SH-SY5Y (cell line): ENCODE measurements at regions not wholly inside any gene's neighbourhood (a gene's known extent, or its start where the extent isn't known, plus 50 kb on each side); places are given as distances from the start of the nearest gene placed in this dataset.

Source experiments
- GATA2 ChIP-seq: IDR thresholded peaks from 2 replicates; pipeline ENCODE4 v1.6.1; 2011; ENCODE audit warnings: mild to moderate bottlenecking, low read depth, low read length
- GATA3 ChIP-seq: IDR thresholded peaks from 2 replicates; pipeline ENCODE4 v1.6.1; 2011; ENCODE audit warnings: low read depth, mild to moderate bottlenecking, low read length, moderate library complexity

- no peak for TF ChIP-seq GATA2
- no peak for TF ChIP-seq GATA3
These were observed 400.2 kb upstream of the TBL1XR1 start for GRCh38 chr3:177597311-177598096.
